Mucosa of descending colon (tissue), 3 donors: ENCODE measurements at regions not wholly inside any gene's neighbourhood (a gene's known extent, or its start where the extent isn't known, plus 50 kb on each side); places are given as distances from the start of the nearest gene placed in this dataset.

Experiments used
- ATAC-seq: fragments of 200-7000 bp; cut with Tn5 transposase; one replicate; pipeline ENCODE4 v1.9.1; 2020; ENCODE audit warnings: mild to moderate bottlenecking, moderate library complexity
- DNase-seq, 3 donors: peaks; one replicate each; pipeline ENCODE4 v3.0.0-alpha.2; 2020
- H3K36me3 ChIP-seq: fragments of 200-600 bp; one replicate; pipeline ENCODE4 v1.8.0; 2021; ENCODE audit warnings: low read depth, mild to moderate bottlenecking
- H3K4me1 ChIP-seq: fragments of 200-600 bp; one replicate; pipeline ENCODE4 v1.8.0; 2021; ENCODE audit warnings: low read depth, mild to moderate bottlenecking
- H3K4me3 ChIP-seq: fragments of 200-600 bp; one replicate; pipeline ENCODE4 v1.8.0; 2021; ENCODE audit warnings: mild to moderate bottlenecking
- H3K9me3 ChIP-seq: fragments of 200-600 bp; one replicate; pipeline ENCODE4 v1.8.0; 2021; ENCODE audit warnings: mild to moderate bottlenecking
- intact Hi-C, 2 donors: fragments of 100-400 bp; cut with DNase I in 1 of 2; cut with micrococcal nuclease in 1 of 2; formaldehyde crosslinking; loops; one replicate each; pipeline versions ENCODE4 v1.11.0 to v1.11.1; 2022; cut with DNase I, micrococcal nuclease
- TF ChIP-seq, protein P1 (sequence below): fragments of 200-600 bp; IDR thresholded peaks from one replicate; pipeline ENCODE4 v1.8.0; 2022; ENCODE audit warnings: antibody characterized with exemption, mild to moderate bottlenecking
- donor health status: DM: no; HTN: no; CAD: no; lungs with moderate emphysema.
- donor health status: DM: no; HTN: no; CAD: no.
- donor health status: DM: no; HTN: yes; CAD: no.

DNA sequence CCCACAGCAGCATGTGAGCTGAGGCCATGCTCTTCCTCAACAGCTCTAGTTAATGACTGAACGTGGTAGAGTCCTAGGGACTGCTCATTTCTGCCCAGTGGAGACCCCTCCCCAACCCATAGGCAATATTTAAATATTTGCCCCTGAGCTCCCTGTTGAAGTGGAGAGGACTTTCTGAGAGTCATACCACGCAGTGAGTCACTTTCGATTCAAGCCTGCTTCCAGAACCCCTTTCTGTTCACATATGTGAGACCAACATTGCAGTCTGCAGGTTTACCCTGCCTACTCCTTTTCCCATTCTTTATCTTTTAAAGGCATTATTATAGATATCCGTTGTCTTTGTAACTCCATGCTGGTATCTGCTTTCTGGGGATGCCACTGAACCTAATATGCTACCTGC is 946.3 kb downstream of the JRKL start:
- no peak for DNase-seq
- Histone ChIP-seq H3K9me3 (peaks cover 2% of the 10 kb centered on the region), H3K36me3 (no peaks in the 10 kb centered on the region), H3K4me1 (no peaks in the 10 kb centered on the region), H3K4me3 (no peak overlapping the region)
- TF ChIP-seq, protein P1, sequence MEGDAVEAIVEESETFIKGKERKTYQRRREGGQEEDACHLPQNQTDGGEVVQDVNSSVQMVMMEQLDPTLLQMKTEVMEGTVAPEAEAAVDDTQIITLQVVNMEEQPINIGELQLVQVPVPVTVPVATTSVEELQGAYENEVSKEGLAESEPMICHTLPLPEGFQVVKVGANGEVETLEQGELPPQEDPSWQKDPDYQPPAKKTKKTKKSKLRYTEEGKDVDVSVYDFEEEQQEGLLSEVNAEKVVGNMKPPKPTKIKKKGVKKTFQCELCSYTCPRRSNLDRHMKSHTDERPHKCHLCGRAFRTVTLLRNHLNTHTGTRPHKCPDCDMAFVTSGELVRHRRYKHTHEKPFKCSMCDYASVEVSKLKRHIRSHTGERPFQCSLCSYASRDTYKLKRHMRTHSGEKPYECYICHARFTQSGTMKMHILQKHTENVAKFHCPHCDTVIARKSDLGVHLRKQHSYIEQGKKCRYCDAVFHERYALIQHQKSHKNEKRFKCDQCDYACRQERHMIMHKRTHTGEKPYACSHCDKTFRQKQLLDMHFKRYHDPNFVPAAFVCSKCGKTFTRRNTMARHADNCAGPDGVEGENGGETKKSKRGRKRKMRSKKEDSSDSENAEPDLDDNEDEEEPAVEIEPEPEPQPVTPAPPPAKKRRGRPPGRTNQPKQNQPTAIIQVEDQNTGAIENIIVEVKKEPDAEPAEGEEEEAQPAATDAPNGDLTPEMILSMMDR, result no peak
- ATAC-seq, result no peak
- intact Hi-C loops, result no loop called here

DNA sequence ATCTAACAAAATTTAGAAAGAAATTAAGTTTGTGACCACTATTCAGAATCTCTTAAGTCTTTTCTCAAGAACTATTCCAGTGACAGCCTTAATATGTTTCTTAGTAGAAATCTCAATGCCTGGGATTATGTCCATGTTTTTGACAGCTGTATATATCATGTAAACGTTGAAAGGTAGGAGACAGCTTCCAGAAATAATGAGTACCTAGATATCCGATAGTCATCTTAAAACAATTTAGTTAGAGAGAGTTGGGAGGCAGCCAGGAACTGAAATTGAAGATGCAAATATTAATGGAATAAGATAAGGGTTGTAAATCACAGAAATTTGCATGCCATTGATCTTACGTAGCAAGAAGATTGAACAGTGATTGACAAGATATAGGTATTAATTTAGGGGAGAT is 955.2 kb downstream of the JRKL start:
- intact Hi-C loops, result no loop called here
- Histone ChIP-seq H3K4me1 (no peaks in the 10 kb centered on the region), H3K9me3 (peaks cover 28% of the 10 kb centered on the region), H3K36me3 (no peaks in the 10 kb centered on the region), H3K4me3 (no peak overlapping the region)
- no peak for ATAC-seq
- TF ChIP-seq, protein P1, result no peak
- no peak for DNase-seq

DNA sequence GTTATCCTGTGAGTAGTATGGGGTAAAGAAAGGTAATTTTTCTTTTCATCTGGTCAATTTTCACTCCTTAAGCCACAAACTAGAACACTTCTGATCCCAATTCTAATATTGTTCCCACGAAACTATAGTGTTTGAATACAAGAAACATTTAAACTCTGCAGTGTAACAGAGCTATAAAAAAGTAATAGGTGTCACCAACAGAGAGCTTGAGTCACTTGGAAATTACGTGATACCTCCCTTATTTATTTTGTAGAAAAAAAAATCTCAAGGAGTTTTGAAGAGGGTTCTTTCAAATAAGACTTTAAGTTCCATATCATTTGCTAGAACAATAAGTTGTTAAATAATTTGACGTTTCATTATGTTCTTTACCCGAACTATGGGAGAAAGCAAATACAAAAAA is 959.4 kb downstream of the JRKL start:
- no peak for DNase-seq
- TF ChIP-seq, protein P1, result no peak
- Histone ChIP-seq H3K9me3 (peaks cover 27% of the 10 kb centered on the region), H3K4me3 (no peak overlapping the region), H3K4me1 (no peaks in the 10 kb centered on the region), H3K36me3 (no peaks in the 10 kb centered on the region)
- intact Hi-C loops, result no loop called here
- no peak for ATAC-seq

DNA sequence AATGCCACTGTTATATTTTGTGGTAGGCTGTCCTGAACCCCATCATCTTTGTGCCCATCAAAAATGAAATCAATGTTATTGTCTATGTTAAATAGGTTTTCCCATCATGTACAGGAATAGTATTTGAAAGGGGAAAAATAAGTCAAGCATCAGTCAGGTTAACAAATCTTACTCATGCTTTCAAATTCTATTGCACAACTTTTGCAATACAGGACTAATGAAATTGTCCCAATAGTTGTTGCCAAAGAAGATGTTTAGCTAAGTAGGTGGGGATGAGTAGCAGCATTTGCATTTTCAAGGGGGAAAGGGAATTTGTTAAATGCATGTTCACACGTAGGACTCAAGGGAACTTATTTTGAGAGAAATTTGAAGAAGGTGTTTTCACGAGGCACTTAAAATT is 962.1 kb downstream of the JRKL start:
- Histone ChIP-seq H3K9me3 (peaks cover 19% of the 10 kb centered on the region), H3K4me3 (no peak overlapping the region), H3K4me1 (no peaks in the 10 kb centered on the region), H3K36me3 (no peaks in the 10 kb centered on the region)
- ATAC-seq (no peak), DNase-seq (no peak)
- TF ChIP-seq, protein P1, result no peak
- intact Hi-C loops, result no loop called here

DNA sequence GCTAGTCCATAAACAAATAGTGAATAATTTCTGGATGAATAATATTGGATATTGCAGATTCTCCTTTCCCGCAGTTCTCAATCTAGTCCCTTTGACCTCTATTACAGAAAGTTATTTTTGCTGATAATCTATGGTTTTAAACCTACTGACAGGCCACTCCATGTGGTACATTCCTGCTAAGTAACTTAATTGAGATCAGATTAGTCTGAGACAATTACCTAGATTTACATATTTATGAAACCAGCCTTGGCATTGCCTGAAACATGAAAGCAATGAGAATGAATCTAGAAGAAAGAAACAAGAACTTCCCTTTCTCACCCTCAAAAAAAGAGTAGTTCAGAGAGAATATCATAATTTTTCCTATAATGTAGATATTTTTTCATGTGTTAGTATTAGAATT is 964.2 kb downstream of the JRKL start:
- H3K4me3 ChIP-seq, result no peak overlapping the region
- DNase-seq (no peak), ATAC-seq (no peak)
- H3K4me1 ChIP-seq, result no peaks in the 10 kb centered on the region
- TF ChIP-seq, protein P1, result no peak
- intact Hi-C loops, result no loop called here
- H3K36me3 ChIP-seq, result no peaks in the 10 kb centered on the region
- peaks cover 13% of the 10 kb centered on the region for H3K9me3 ChIP-seq

DNA sequence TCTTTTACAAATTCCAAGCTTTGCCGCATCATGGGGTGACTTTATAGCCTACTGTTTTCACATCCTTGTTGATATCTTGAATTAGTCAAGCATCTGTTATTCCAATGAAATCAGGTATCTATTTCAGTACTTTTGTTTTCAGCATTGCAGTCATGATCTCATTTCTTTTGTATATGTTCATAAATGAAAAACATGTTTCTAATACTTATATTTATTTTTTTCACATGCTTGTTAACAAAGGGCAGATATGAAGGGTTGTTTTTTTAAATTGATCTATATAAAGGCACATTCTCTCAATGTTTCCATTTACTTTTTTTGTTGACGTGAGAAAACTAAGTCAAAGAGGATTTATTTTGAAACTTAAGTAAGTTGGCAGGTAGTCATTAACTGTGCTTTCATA is 964.8 kb downstream of the JRKL start:
- TF ChIP-seq, protein P1, result no peak
- no peaks in the 10 kb centered on the region for H3K36me3 ChIP-seq
- H3K9me3 ChIP-seq, result peaks cover 13% of the 10 kb centered on the region
- no peaks in the 10 kb centered on the region for H3K4me1 ChIP-seq
- no peak for ATAC-seq
- DNase-seq, result no peak
- no peak overlapping the region for H3K4me3 ChIP-seq
- intact Hi-C loops, result no loop called here
